ENCODE measurements at regions not wholly inside any gene's neighbourhood (a gene's known extent, or its start where the extent isn't known, plus 50 kb on each side); places are given as distances from the start of the nearest gene placed in this dataset.

- no peak for TF ChIP-seq CTCF (IDR thresholded peaks at IDR 0.05 in 8 of 11, conservative IDR thresholded peaks at IDR 0.05 in 3 of 11)
- TF ChIP-seq POLR2AphosphoS5 (IDR thresholded peaks at IDR 0.05) = no peak
- no peak for TF ChIP-seq POLR2A (IDR thresholded peaks at IDR 0.05)
Measured at GRCh38 chr14:65910108-65910786, 497.7 kb downstream of the FUT8 start.
